OCI-LY1 (cell line): ENCODE measurements at regions not wholly inside any gene's neighbourhood (a gene's known extent, or its start where the extent isn't known, plus 50 kb on each side); places are given as distances from the start of the nearest gene placed in this dataset.

ENCODE experiments used
- EZH2 ChIP-seq: fragments of 200-600 bp; sonication (generic), shearing (Covaris generic); IDR thresholded peaks from 2 replicates; pipeline ENCODE4 v1.8.0; 2017; ENCODE audit warnings: borderline replicate concordance, mixed run types, mild to moderate bottlenecking, antibody characterized with exemption, low read length, moderate library complexity, mixed read lengths
- TF ChIP-seq, protein P1 (sequence below): fragments of 200-600 bp; sonication (generic), shearing (Covaris generic); IDR thresholded peaks from 2 replicates; pipeline ENCODE4 v1.5.1; 2017; ENCODE audit warnings: mild to moderate bottlenecking, antibody characterized with exemption, low read length, moderate library complexity, mixed read lengths

DNA sequence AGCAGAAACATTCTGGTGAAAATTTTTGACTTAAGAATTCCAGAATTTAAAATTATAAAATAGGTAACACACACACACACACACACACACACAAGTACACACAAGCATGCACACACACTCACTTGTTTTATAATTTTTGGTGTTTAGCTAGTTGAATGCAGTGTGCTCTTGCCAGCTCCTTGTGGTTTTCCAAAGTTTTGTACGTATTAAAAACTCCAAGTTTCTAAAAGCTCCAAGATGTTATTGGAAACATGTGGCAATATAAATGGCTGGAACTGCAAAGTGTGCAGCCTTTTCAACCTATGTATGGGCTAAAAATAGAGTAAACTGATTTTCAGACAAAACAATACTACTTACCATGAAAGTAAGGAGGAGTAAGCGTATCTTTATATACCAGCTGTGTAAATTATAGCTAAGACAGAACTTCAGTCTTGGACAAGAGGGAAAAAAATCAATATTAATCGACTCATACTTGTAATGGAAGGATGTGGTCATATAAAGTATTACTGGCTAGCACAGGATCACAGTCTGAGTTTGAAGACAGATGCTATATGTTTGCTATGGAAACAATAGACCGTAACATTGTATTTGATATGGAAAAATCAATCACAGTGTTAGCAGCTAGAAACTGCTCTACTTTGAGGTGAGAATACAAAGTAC lies 727.1 kb upstream of the GRAMD2B start:
- TF ChIP-seq, protein P1, sequence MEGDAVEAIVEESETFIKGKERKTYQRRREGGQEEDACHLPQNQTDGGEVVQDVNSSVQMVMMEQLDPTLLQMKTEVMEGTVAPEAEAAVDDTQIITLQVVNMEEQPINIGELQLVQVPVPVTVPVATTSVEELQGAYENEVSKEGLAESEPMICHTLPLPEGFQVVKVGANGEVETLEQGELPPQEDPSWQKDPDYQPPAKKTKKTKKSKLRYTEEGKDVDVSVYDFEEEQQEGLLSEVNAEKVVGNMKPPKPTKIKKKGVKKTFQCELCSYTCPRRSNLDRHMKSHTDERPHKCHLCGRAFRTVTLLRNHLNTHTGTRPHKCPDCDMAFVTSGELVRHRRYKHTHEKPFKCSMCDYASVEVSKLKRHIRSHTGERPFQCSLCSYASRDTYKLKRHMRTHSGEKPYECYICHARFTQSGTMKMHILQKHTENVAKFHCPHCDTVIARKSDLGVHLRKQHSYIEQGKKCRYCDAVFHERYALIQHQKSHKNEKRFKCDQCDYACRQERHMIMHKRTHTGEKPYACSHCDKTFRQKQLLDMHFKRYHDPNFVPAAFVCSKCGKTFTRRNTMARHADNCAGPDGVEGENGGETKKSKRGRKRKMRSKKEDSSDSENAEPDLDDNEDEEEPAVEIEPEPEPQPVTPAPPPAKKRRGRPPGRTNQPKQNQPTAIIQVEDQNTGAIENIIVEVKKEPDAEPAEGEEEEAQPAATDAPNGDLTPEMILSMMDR = no peak
- no peak for TF ChIP-seq EZH2
